ENCODE measurements at regions not wholly inside any gene's neighbourhood (a gene's known extent, or its start where the extent isn't known, plus 50 kb on each side); places are given as distances from the start of the nearest gene placed in this dataset.
"Not testable (repeated sequence)": the region's sequence is repeated elsewhere in the genome, so short reads cannot be mapped to it uniquely, and the experiment has no call there.

DNA sequence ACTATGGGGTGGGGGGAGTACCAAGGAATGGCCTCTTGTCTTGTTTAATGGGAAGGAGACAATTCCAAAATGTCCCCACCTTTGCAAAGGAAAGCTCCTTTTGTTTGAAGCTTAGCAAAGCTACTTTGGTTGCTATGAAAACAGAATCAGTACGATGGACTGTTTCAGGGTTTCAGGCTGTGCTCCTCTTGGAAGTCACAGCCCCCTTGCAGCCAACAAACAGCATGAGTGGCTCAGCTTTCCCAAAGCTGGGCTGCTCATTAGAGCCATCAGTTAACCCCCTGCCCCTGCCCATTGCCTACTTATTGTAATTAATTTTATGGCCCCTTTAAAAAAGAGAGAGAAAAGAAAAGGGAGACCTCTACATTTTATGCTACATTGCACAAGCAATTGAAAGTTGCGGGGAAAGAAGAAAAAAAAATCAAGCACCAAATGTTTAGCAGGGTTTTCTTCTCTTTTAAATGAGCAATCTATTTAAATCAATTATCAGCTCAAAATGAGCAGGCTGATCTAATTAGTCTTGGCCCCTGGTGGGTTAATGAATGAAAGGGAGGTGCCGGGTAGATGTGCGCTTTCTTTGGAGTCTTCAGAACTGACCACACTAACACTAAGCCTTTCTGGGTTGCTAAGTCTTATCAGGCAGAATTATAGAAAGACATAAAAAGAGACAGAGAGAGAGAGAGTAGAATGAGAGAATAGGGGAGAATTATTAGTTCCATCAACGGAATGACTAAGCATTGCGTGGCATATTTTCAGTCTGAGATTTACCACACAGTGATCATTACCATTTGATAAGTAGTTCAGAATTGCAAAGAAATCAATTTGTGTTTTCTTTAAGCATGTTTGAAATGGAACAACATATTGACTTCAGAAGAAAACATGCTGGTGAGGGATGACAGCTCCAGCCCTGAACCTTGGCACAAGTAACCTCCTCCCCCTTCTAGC, 284.9 kb downstream of the INSIG2 start:
- DNase-seq: no peak

DNA sequence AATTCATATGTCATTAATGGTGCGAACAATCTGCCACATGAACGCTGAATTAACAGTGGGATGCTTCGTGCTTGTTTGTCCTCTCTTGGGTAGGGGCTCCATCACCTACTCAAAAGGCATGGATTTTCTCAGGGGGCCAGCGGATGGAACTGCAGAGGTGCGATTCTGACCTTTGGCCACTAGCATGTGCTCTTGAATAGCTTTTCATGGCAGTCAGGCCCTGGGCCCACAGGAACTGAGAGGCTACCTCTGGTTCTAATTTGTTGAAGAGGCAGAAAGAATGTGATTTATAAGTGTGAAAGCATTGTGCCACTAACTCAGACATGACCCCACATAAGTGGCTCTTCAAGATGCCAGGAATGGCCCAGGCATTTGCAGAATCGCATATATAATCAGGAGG, 283.2 kb downstream of the INSIG2 start:
- DNase-seq: no peak

DNA sequence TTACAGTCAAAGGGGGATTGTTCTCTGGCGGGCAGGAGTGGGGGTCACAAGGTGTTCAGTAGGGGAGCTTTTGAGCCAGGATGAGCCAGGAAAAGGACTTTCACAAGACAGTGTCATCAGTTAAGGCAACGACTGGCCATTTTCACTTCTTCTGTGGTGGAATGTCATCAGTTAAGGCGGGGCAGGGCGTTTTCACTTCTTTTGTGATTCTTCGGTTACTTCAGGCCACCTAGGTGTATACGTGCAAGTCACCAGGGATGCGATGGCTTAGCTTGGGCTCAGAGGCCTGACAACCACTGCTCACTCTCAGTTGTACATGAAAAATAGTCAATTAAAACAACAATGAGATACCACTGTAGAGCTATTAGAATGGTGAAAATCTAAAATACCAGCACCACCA, 281.2 kb downstream of the INSIG2 start:
- DNase-seq: not testable (repeated sequence)

DNA sequence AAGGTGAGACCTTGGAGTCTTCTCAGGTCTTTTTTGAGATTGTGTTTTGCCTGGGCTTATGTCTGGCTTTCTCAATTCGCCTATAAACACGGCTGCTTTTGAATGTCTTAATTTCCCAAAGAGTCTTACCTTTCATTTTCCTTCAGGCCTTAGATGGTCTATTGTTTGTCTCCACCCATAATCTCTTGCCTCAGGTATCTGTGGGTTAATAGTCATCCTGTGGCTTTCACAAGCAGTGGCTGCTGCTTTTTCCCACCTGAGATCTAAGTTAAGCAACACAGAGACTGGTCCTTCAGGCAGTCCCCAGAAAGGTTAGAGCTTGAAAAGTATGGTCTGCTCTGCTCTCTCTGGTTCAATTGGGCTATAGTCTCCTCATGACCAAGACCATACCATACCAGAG, 275.3 kb downstream of the INSIG2 start:
- no peak for DNase-seq

DNA sequence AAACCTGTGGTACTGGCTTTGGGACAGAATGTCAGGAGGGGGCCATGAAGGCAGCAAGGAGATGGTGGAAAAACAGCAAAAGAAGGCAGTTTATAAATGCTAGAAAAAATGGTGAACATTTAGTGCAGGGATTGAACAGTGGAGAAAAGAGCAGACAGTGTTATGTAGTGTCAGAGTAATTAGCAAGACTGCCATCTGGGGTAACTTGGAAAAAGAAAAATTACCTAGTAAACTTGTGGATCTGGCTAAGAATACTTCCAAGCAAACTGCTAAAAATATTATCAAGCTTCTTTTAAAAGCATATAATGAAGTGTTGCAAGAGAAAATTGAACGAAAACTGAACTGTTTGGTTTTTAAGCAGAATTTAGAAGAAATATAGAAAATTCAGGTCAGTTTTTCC, 267.8 kb downstream of the INSIG2 start:
- DNase-seq: no peak

DNA sequence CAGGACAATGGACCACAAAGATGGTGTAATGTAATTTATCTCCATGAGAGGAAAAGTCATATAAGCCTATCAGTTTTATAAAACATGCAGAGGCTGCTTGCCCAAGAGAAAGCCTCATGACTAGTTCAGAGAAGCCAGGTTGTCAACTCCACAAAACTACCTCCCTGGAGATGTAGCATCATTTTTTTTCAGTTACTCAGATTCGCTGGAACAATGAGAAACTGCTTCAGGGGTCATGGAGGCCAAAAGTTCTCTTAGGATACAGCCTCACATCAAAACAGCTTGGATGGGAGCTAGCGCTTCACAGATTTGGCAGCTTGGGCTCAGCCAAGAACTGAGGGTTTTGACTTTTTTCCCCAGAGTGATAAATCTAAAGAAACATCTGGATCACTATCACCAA, 263.5 kb downstream of the INSIG2 start:
- no peak for DNase-seq

DNA sequence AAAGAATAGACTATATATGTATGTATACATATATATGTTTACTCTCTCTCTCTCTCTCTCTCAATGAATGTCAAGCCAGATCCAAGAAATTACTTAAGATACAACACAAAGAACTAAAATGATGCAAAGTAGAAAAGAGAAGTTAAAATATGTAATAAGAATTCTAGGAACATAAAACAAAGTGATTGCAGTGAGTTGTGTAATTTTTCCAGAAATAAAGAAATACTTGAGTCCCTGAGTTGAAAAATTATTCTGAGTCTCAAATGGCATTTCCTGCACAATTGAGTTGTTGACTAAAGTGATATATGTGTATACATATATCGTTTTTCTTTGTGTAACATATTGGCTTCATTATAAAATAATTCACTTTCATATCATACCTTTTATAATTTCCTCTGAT, 262.4 kb downstream of the INSIG2 start:
- no peak for DNase-seq

DNA sequence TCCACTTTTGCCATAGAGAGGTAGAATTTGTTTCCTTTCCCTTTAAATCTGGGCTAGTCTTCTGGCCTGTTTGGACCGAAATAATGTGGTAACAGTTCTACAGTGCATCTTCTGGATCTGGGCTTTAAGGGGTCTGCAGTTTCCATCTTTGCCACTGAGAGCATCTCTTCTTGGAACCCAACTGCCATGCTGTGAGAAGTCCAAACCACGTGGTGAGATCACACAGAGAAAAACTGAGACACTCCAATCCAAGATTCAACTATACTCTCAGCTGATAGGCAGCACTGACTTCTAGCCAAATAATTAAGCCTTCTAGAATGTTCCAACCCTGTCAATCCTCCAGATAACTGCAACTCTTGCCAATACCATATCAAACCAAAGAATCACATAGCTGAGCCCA, 261.1 kb downstream of the INSIG2 start:
- no peak for DNase-seq

DNA sequence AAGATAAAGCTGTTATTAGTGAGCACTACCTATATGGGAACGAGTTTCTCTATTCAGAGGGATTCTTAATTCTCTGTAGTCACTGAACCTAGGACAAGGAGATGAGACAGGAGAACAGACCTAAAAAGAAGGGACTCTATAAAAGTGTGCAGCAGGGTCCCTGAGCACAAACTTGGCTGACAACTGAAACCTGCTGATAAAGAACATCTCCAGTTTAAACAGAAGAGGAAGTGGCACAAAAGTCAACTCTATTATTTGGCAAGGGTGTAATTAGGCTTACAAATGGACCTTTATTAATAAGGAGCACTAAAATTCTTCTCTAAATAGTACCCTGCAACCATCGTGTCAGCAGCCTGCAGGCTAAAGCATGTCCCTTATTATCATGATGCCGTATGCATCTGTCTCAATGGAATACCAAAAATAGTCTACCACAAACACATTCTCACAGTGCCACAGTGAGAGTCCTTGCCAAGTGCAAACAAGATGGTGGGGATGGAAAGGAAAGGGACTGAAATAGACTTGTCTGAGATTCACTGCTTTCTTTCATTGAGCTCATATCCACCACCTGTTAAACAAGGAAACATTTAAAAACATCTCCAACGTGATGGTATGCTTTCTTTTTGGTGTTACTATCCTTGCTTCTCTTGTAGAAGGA, 260.2 kb downstream of the INSIG2 start:
- DNase-seq: no peak

DNA sequence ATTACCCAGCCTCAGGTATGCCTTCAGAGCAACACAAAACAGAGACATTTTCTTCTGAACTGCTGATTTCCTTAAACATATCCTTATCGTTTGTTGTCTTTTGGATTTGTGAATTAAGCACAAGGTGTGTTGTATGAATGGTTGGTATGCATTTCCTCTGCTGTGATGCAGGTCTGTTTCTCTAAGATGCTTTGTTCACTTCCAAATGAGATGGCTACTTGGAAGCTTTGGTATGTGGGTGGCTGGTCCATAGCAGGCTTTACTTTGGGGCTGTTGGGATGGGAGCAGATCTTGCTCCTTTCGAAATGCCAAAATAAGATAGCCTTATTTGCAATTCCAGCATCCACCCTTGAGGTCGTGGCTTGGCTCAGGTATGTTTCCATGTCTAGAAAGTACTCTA, 257.2 kb downstream of the INSIG2 start:
- DNase-seq: no peak

DNA sequence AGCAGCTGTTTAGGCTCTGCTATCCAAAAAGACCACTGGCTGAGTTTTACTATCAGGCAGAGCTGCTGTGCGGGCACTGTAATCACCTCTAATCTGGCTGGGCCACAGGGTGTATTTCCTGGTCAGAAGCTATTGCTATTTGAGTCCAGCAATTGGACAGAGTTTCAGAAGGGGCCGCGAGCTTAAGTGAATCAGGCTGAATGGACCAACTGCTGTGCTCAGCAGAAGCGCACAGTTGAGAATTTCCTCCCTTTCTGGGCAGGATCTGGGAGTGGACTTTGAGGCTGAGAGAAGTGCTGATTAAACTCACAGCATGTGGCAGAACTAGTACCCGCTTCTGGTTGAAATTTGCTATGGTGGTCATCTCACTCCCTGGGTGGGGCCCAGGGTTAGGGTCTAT, 251.8 kb downstream of the INSIG2 start:
- DNase-seq: no peak

DNA sequence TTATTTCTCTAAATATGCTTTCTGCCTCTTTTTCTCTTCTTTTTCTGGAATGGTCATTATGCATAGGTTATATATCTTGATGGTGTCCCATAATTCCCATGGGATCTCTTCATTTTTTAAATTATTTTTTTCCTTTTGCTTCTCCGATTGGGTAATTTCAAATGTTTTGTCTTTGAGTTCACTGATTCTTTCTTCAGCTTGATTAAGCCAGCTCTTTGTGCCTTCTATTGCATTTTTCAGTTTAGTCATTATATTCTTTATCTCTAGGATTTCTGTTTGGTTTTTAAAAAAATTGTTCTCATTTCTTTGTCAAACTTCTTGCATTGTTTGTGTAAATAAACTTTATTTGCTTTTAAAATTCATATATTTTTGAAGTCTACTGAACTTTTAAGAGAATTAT, 251.1 kb downstream of the INSIG2 start:
- no peak for DNase-seq

DNA sequence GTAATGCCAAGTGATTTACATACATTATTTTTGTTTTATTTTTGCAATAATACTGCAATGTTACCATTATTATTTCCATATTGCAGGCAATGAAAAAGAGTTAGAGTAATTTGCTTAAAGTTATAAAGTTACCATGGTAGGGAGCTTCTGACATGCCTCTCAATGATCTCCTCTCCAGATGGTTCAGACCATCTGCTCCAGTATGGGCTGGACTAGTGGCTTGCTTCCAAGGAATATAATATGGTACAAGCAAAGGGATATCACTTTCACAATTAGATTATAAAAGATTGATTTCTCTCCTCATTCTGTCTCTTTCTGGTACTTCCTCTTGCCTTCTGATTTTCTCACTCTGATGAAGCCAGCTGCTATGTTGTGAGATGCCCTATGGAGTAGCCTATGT, 245.4 kb downstream of the INSIG2 start:
- no peak for DNase-seq

DNA sequence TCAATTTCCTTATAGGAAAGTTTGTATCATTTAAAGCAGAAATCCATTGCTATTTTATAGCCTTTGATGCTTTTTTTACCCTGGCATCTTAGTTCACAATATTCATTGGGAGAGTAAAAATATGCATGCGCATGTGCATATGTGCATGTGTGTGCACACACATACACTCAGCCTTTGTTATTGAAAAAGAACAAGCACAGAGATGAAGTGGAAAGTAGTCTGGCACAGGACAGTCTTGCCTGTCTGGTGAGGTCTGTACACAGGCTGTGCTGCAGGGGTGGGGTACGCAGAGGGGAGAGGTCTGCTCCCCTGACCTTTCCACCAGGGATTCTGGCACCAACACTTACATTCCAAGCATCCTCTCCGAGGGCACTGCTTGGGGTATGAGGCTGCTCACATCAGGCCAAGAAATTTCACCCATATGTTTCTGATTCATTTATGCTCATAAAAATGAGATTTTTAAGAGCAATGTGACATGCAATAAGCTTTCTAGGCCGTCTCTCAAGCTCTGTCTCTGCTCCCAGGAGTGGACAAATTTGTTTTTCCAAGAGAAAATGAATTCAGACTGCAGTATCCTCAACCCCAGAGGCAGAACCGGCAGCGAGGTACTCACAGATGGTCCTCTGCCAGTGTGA, 237.2 kb downstream of the INSIG2 start:
- DNase-seq: no peak

DNA sequence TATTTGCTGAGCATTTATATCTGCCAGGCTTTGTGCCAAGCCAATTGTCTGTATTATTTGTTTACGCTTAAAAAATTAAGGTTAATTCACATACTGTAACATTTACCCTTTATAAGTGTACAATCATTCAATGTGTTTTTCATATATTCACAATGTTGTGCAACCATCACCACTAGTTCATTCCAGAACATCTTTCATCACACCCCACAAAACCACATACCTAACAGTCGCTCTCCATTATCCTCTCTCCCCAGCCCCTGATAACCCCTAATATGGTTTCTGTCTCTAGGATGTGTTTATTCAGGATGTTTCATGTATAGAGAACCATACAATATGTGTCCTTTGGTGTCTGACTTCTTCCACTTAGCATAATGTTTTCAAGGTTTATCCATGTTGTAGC, 234.1 kb downstream of the INSIG2 start:
- no peak for DNase-seq

DNA sequence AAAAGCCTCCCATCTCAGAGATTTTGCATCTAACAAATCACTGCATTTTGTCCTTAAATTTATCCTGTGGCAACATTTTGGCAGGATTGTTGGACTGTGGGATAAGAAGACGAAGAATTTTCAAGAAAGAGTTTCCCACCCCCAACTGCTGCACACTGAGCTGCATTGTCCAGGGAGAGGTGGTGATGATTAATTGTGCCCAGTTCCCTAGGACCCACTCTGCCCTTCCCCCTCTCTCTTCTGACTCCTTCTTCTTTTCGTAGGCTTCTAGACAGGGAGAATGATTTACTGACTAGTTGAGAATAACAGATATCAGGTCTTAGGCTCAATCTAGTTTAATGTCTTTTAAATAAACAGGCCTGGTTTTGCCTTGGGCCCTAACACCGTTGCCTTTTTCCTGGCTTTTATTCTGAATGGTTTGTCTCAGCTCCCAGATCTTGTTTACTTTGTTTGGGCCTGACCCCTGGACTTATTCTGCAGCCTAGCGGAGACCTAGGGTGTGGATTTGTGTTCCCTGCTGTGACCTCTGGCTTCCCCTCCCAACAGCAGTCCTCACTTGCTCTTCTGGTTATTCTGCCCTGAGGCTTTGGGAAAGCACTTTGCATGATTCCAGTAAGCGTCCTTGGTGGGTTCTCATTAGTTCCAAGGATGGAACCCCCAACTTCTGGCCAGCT, 233.3 kb downstream of the INSIG2 start:
- DNase-seq: no peak

DNA sequence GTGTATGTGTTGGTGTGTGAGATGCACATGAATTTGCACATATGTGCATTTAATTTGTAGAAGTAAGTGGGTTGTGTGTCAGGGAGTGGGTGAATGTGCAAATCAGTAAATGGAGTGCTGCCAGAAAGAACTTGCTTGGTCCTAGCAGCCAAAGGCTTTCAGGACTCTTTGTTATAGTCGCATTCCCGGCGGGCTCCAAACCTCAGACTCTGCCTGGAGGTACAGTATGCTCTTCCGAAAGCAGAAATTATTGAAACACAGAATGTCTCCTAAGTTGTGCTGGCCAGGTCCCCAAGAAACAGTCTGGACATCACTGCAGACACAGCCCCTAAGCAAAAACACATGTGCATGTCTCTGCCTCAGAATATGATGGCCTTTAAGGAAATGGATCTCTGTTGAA, 232.4 kb downstream of the INSIG2 start:
- DNase-seq: no peak

DNA sequence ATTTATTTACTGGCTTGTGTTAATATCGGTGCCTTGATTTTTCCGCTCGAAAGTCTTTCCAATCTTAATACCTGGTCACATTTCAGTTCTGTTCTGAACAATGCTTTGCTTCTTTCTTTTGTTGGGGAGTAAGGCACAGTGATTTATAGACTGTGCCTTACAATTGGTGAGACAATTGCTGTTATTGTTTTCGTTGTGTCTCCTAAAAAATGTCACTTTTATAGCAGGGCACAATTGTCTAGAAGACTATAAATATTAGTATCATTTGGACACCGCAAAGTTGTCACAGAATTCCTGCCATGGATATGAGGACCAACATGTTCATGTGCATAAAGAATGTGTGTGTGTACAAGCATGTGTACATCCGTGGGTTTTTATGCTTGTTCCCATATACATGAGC, 231.9 kb downstream of the INSIG2 start:
- DNase-seq: no peak

DNA sequence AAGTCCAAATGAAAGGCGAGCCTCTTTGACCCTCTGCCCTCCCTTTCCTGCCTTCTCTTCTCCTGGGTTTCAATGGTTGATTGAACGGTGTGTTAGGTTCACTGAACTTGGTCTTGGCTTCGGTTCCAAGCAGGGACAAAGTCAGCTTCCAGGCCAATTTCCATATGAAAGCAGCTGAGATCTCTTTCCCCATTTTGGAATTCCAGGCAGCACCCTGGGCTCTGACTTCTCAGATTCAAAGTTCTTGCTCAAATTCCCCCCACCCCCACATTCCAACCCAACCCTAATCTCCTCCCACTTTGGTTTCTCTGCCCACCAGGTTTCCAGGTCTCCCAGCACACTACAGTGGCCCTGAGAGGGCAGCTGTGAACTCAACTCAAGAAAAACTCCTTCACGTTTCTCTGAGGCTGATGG, 231.0 kb downstream of the INSIG2 start:
- no peak for DNase-seq

DNA sequence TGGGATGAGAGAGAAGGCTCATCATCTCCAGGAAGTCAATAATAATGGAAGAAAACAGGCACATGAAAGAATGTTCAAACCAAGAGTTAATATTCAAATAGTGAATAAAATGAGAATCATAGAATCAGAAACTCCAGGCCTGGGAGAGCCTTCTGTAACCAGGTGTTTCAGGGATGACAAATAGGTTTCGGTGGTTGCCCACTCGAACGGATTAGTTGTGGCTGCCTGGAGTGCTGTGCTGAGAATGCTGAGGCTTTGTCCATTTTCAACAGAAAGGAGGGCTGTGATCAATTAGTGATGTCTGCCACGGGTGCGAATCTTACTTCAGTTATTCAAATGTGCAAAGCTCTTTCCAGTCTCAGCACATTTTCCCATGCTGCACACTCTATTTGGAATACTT, 227.3 kb downstream of the INSIG2 start:
- DNase-seq: no peak

DNA sequence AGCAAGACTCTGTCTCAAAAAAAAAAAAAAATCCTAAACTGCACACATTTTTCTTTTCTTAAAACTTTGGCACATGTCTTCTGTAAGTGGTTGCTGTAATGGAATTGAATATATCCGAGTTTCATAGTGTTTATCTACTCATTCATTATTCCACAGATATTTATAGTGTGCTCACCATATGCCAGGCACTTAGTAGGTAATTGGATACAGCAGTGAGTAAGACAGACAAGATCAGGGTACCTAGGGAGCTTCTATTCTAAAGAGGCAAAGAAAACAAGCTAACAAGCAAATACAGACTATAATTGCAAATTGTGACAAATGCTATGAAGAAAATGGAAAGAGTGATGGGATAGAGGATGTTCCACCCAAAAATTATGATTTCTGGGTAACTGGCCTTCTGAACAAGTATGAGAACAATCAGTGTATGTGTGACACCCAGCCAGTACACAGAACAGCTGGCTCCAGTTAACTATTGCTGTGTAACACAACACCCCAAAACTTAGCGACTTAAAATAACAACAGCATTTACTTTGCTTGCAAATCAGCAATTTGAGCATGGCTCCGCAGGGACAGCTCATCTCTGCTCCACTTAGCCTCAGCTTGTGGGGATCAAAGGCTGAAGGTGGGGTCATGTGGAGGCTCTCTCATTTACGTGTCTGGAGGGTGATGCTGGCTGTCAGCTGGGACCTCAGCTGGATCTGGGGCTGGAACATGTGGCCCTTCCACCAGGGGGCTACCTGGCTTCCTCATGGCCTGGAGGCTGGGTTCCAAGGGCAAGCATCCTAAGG, 224.9 kb downstream of the INSIG2 start:
- no peak for DNase-seq

DNA sequence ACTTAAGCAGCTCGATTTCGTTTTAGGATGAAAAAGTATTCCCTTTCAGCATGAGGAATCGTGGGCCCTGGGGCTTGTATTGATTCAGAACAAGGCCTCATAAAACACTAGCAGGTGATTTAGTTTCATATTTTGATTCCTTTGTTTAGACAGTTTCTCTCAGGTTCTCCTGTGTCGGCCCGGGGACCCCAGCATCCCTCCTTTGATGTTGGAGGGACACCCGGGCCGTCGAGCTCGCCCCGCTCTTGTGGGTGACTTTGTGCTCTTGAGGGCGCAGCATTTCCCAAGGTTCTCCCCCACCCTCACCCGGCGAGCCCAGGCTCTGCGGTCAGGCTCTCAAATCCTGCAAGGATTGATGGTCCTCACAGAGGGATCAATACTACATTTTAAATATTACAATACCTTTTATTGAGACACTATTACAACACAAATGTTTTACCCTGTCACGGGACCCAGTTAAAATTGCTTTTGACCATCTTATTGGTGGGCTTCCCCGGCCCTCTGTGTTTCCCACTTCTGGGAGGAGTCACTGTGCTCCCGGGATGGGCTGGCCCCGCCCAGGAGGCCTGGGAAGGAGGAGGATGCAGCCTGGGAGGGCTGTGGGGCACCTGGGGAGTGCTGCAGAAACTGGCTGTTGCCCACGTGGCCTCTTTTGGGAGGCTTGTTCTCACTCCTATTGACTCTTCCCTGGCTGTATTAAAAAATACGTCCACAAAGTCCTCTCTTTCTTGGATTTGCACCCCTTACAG, 222.6 kb downstream of the INSIG2 start:
- DNase-seq: no peak

Measured in activated CD4-positive, alpha-beta T cell treated with anti-CD3 and anti-CD28 coated beads for 4 hours (primary cell).